NCI-H1092 treated with DMSO at 0.1 percent for 48 hours (cell line): ENCODE measurements at regions not wholly inside any gene's neighbourhood (a gene's known extent, or its start where the extent isn't known, plus 50 kb on each side); places are given as distances from the start of the nearest gene placed in this dataset.

Experiments used
- DNase-seq: peaks from one replicate; lab custom pipeline; 2025; lab: John Stamatoyannopoulos, UW

DNA sequence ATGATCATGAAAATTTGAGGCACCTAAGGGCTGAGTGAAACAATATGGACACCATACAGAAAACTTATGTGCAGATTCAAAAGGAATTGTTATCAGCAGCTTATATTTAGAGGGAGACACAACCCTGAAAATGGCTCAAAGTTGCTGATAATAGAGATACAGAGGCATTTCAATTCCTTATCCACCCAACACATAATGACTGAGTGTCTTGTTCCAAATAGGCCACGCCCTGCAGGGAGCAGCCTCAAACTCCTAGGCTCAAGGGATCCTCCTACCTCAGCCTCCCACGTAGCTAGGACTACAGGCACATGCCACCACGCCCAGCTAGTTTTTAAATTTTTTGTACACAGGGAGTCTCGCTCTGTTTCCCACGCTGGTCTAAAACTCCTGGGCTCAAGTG is 79.0 kb downstream of the LBH start:
- no peak for DNase-seq

DNA sequence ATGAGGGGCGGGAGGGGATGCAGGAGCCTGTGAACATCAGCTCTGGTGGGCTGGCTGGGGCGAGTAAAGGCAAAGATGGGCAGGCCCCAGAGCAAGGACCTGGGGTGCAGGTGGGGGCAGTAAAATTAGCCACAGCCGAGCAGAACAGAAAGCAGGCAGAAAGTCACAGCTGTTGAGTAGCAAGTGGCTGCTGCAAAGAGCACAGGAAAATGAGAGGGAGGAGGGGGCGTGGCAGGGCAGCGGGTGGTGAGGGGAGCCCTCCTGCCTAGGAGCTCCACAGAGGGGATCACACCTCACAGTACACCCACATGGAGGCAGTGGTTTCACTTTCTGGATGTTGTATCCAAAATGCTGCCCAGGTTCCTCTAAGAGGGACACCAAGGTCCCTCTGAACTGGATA is 79.6 kb downstream of the LBH start:
- no peak for DNase-seq

DNA sequence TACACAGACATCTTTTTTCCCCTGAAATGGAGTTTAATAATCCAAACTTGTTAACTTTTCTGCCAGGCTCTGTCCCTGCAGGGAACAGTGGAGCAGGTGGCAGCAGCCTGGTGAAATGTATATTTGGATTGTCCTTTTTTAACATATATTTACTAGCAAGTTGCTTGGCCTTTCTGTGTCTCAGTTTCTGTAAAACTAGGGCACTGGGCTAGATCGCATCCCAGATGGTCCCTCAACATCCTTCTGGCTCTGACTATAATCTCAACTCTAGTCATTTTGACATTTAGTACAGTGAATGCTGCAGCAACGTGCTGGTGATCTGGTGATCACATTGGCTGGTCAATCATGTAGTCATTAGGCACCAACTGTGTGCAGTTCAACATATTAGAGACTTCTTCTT is 80.4 kb downstream of the LBH start:
- no peak for DNase-seq

DNA sequence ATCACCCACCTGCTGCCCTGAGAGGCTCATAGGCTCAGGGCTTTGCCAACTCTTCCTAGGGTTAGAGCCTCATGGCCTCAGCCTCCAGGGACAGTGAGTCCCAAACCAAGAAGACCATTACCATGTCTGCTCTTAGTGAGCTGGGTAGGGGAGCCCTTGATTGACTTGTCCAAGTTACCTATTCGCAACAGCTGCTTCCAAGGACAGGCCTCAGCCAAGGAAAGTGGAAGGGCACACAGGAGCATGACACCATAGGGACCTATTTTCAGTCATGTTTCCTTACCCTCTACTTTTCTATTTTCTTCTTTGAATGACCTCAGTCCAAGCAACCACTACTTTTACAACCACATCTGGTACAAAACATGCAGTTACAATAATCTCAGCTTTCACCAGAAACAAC is 81.6 kb downstream of the LBH start:
- DNase-seq: no peak

DNA sequence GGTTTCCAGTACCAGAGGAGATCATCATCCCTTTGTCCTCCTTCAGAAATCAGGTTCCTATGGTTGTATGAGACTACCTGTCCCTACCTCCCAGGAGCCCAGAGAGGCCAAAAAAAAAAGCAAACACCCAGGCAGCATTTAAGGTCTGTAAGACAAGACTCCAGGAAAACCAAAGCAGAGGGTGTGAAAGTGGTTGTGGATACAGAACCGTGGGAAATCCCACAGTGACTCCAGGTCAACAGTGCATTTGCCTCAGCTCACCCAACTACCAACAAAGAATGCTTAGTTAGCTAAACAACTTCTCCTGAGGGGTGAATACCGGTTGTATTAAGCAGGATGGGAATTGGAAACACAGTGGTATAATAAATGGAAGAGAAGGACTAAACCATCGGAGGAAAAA is 83.6 kb downstream of the LBH start:
- no peak for DNase-seq

DNA sequence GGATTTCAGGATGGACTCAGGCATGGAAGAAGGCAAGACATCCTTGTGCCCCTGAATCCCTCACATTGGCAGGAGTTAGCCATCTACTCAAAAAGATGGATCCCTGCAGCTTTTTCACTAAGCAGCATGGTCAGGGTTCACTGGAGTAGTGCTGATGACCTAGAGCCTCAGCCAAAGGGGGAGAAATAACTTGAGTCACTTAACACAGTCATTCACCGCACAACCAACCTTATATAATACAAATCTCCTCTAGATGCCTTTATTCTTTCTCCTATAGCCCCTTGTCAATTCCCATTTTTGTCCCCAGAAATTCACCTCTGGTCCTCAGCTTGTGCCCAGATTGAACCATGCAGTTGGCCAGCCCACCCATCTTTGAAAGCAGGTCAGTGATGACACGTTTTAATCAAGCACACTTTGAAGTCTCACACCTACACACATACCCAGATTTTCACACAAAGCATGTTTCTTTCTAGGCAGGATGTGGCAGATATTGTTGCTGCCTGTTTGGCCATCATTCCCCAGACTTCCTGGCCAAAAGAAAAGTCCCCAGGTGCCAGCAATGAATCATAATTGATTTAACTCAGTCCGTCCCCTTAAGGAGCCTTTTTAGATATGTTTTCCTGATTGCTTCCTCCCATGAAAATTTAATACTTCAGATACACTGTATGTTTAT is 84.2 kb downstream of the LBH start:
- no peak for DNase-seq

DNA sequence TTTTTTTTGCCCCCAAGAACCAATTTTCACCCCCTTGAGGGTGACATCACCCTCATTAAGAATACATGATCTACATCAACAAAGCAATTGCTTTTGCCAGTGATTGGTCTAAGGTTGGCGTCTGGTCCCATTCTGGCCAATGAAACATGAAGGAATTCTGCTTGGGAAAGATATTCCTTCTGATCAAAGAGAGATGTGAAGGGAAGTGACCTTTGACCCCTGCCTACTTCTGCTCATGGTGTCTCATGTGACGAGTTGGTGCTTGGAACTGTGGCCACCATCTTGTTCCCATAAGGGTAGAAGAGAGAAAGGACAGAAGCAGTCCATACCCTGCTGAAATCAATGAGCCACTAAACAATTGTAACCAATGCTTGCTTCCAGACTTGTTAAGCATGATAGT is 85.1 kb downstream of the LBH start:
- no peak for DNase-seq

DNA sequence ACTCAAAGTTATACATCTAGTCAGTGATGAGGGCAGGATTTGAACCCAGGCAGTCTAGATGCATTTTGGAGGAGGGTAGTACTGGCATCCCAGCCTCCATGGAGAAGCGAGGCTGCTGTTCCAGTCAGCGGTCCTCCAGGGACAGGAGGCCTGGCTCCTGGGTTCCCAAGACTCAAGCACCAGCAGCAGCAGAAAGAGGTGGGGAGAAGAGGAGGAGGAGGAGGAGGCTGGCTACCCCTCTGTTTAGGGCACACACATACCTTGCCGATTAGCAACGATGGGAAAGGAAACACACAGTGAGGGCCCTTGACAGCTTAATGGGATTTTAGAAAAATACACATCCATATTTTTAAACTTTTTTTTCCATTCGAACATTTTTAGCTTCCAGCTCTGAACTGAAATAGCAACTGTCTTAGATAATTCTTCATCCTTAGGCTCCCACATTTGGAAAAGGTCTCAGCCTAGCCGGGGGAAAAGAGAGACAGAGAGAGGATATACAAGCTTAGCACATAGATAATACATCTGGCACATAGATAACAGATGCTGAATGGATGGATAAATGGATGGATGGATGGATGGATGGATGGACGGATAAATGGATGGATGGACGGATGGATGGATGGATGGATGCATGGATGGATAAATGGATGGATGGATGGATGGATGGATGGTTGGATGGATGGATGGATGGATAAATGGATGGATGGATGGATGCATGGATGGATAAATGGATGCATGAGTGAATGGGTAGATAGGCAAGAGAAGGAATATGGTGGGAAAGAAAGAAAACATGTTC is 87.9 kb downstream of the LBH start:
- no peak for DNase-seq

DNA sequence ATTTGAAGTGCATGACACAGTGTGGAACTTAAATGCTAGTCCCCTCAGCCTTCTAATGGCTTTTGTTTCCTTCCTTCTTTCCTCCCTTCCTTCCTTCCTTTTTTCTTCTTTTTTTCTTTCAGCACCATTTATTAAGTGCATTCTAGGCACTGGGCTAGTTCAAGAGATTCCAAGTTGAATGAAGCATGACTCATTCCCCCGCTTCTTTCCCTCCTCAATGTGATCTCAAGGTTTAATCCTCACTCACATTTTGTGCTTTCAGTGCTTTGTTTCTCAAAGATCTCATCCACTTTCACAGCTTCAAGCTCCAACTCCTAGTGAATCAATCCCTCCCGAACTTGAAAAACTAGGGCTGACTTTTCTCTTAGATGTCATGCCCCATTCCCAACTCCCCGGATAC is 90.1 kb downstream of the LBH start:
- no peak for DNase-seq

DNA sequence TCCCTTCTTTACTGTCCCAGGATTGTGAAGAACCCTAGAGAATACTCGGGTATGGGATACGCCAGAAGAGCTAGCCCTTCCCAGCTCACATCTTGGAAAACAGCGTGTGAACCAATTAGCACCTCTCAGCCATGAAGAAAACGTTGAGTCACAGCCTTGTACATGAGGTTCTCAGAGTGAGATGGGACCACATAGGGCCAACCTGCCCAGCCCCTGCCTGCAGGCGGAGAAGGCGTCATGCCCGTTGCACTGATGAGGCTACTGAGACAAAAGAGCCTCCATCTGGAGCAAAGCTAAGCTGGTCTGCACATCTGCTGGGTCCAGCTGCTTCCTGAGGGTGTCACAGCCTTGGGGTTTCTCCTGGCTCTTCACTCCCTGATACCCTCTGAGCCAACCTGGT is 92.2 kb downstream of the LBH start:
- no peak for DNase-seq

DNA sequence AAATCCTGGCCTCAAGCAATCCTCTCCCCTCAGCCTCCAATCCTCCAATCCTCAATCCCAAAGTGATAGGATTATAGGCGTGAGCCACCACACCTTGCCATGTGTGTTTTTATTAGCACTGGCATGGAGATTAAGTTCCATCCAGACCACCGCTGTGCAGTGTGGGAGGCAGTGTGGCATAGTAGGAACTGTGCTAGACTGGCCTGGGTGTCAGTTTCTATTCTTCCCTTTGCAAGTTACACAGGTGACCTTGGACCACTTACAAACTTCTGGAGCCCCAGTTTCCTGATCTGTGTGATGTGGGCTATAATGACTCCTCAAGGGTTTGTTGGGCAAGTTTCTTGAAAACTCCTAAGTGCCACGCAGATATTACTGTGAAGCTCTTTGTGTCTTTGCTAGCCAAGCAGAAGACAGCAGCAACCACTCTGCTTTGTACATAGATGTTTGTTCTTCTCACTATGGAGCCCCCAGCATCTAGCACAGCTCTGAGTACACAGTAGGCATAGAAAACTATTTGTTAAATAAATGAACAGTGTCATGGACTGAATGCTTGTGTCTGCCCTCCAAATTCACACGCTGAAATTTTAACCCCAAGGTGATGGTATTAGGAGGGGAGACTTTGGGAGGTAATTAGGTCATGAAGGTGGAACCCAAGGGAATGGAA is 93.0 kb downstream of the LBH start:
- DNase-seq: no peak

DNA sequence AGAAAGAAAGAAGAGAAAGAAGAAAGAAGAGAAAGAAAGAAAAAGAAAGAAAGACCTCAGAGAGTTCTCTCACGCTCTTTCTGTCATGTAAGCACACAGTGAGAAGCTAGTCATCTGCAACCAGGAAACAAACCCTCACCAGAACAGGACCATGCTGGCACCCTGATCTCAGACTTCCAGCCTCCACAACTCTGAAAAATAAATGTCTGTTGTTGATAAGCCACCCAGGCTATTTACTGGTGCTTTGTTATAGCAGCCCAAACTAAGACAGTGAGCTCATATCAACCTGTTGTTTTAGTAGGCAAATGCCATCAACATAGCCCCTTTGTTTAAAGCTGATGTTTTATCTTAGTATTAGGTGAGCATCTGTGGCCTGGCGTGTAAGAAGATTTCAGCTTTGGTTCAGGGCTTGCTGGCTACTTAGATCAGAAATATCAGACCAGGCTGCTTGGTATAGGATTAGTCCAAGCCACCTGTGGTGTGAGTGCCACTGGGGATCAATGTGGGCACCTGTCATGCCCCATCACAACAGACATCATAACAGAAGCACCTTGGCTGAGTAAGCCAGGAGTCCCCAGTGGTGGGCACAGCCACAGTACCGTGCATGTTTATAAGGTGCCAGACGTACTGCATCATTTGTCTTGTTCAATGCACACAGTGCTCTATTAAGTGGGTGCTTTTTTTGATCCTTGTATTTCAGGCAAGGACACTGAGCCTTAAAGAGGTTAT is 94.4 kb downstream of the LBH start:
- DNase-seq: no peak

DNA sequence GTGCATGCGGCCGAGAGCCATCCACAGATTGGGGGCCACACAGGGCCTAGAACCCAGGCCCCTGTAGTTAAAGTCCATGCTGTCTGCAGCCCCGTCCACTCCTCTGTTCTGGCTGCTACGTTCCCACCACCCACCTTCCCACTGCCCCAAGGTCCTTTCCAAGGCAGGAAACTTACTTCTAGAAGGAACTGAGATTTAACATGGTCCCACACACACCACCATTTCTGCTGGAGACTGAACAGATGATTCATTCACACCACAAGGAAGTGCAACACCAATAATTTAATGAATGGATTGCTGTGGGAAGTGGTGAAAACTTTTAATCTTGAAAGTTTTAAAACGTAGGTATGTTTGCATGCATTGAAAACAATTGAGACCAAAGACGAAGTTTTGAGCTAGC is 95.2 kb downstream of the LBH start:
- DNase-seq: no peak

DNA sequence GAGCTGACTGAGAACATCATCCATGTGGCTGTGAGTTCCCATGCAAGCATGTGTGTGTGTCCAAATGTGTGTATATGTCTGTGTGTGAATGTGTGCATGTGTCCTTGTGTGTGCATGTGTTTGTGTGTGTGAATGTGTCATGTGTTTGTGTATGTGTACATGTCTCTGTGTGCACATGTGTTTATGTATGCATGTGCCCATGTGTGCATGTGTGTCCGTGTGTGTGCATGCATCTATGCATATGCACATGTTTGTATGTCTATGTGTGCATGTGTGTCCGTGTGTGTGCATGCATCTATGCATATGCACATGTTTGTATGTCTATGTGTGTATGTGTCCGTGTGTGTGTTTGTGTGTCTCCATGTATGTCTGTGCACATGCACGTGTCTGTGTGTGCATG is 99.7 kb downstream of the LBH start:
- DNase-seq: no peak

DNA sequence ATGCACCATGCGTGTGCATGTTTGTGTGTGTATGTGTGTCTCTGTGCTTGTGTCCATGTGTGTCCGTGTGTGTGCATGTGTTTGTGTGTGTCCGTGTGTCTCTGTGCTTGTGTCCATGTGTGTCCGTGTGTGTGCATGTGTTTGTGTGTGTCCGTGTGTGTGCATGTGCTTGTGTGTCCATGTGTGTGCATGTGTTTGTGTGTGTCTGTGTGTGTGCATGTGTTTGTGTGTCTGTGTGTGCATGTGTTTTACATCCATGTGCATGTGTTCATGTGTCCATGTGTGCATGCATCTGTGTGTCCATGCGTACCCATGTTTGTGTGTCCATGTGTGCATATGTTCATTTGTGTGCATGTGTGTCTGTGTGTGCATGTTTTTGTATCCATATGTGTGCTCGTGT is 100.5 kb downstream of the LBH start:
- no peak for DNase-seq

DNA sequence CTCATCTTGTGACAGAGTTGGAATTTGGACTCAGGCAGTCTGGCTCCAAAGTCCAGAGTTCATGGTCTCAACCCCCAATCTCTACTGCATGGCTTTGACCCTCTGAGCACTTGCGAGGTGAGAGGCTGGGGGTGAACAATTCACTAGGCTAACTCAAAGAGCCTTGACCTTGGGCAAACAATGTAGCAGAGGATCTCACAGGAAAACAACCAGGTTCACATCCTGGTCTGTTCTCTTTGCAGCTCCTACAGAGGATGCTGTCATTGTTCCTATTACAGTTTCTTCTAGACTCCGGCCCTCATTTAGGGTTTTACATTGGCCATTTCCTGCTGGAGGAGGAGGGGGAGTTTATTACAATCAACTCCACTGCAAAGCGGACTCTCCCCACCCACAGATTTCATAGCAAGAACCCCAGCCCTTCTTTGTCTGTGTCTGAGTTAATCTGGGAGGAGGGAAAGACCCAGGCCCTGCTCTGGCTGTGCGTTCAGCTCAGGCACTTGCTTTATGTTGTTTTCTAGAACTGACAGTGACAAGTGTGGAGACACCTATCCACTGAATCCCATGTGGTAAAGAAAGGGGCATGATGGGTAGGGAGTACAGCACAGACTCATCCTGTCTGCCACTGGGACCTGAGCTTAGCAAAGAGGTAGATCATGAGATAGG is 101.6 kb downstream of the LBH start:
- DNase-seq: no peak

DNA sequence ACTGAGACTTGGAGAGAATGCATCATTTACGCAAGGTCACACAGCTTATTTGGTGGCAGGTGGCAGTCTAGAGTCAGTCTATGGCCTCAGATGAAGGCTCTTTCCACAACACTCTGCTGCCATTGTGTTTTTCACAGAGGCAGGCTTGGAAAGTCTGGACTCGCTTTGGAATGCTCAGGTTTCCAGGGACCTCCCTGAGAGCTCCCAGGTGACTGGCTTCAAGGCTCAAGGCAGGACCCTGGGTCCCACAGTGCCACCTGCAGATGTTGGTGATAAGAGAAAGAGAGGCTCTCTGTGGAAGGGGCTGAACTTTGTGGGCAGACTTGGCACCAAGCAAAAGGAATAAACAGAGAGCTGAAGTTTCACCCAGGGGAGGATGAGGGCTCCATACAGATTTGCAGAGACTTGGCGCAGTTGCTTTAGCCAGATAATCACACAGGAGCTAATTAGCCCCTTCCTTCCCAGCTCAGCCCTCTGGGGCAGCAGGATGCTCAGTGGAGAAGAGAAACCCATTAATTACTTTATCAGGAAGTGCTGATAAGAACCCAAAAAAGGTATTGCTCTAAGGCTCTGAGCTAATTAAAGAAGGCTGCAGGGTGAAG is 103.5 kb downstream of the LBH start:
- no peak for DNase-seq

DNA sequence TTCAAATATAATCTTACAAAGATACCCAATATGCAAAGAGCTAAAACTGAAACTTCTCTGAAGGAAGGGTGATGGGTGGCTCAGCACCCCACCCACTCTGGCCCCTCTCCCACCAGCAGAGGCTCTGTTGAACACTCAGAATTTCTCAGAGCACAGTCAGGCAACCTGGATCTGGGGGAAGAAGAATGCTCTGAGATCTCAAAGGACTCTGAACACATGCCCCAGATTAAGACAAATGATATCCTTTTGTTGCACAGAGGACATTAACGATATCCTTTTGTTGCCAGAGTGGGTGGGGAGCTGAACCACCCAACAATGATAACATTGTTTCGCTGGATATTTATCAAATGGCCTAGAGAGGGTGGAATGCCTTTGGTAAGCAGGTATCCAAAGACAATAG is 104.8 kb downstream of the LBH start:
- no peak for DNase-seq

DNA sequence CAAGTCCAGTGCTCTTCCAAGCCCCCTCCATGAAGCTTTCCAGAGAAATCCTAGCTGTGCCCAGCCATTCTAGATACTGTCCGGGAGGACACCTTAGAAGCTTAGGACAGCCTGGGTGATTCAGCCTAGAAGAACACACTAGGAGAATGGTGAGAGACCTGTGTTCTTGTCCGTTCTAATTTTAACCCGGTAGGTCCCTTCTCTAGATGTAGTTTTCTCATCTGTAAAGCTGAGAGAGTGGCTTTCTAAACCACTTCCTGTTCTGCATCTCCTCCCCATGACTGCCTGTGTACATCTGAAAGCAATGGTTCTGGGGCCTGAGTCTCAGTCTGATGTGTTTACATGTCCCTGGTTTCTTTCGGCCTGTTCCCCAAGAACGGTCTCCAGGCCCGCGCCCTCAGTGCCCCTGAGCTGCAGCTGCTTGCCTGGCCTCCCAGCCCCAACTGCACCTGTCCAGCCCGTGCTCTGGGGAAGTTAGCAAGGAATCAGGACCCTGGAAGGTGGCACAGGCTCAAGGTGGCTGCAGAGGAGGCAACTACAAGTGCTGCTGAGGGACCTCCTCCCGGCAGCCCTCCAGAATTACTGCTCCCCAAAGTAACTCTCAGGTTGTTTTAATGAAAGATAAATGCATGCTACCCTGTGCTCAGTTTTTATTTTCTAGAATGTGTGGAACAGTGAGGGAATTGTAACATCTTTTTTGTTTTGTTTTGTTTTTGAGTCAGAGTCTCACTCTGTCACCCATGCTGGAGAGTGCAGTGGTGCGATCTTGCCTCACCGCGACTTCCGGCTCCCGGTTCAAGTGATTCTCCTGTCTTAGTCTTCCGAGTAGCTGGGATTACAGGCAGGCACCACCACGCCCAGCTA is 105.9 kb downstream of the LBH start:
- DNase-seq: no peak

DNA sequence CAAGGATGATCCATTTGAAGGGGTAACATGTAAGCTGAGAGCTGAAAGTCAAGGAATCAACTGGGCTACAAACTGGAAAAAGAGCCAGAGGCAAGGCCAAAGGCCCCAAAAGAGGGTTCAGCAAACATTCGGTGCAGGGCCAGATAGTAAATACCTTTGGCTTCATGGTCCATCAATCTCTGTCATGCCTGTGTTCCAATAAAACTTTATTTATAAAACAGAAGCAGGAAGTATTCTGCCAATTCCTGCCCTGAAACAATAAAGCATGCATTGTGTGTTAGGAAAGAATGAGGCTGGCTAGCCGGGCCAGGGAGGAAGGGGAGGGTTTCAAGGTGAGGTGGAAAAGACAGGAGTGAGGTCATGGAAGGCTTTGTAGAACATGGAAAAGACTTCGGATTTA is 107.1 kb downstream of the LBH start:
- no peak for DNase-seq

DNA sequence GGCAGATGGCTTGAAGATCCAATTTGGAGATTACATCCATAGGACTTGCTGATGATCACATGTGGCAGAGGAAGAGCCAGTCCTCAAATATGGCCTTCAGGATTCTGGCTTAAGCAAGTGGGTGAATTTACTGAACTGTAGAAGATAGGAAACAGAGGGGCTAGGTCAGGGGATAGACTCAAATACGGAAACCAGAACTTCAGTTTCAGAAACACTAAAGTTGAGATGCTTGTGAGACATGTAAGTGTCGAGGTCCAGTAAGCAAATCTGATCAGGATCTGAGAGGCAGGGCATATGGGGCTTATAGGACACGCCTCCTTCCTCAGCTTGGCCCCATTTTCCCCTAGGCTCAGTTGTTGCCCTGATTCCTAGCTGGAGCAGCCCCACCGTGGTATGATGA is 107.7 kb downstream of the LBH start:
- DNase-seq: no peak
